ENCODE measurements at regions not wholly inside any gene's neighbourhood (a gene's known extent, or its start where the extent isn't known, plus 50 kb on each side); places are given as distances from the start of the nearest gene placed in this dataset.

DNA sequence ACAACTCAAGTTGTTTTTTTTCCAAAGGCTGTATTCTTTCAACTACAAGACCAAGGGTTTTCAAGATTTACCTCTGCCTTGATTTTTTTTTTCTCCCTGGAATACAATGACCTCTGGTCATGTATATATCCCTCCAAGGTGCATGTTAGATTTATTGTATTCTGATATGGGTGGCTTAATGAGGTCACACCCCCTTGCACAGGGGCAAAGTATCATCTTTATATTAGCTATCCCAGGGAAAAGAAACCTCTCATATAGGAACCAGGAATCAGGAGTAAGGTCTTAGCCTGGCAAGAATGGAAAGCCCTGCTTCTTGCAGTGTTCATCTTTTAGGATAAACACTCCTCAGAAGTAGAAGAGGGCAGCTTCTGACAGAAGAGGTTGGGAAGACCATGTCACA, 516.9 kb upstream of the TENM4 start:
- DNase-seq (ENCODE audit: low read depth in 1 of 2, low spot score in 2 of 2), result no peak
- POLR2A ChIA-PET (ENCODE audit: partially characterized antibody), result no interaction called here
- H3K4me1 ChIP-seq (replicated peaks in 1 of 4; ENCODE audit: control insufficient read depth in 3 of 4, insufficient read depth in 4 of 4, low read length in 3 of 4), result no peaks in the 10 kb centered on the region
- H4K8ac ChIP-seq (ENCODE audit: extremely low read depth, insufficient read depth, low read length), result no peak overlapping the region
- no peak overlapping the region for H3K4me2 ChIP-seq (ENCODE audit: insufficient read depth in 1 of 2, low read depth in 2 of 2, low read length in 2 of 2)
- H3K4ac ChIP-seq (replicated peaks; ENCODE audit: insufficient read length, low read depth, low read length), result no peak overlapping the region
- H4K20me1 ChIP-seq (replicated peaks in 1 of 2; ENCODE audit: control insufficient read depth in 1 of 2, insufficient read depth in 2 of 2, low read length in 2 of 2), result no peaks in the 10 kb centered on the region
- no peaks in the 10 kb centered on the region for H3K36me3 ChIP-seq (ENCODE audit: control insufficient read depth in 2 of 4, insufficient read depth in 4 of 4, low read length in 3 of 4)
- H2BK5ac ChIP-seq (ENCODE audit: low read depth, low read length), result no peak overlapping the region
- H3K18ac ChIP-seq (ENCODE audit: extremely low read depth, low read length), result no peak overlapping the region
- H3K14ac ChIP-seq (ENCODE audit: insufficient read length), result no peak overlapping the region
- peaks cover 4 to 6% of the 10 kb centered on the region in 2 experiments; a peak in 2 of 4 replicates for H3K9me3 ChIP-seq (ENCODE audit: insufficient read depth in 2 of 2, low read depth in 1 of 2, low read length in 1 of 2)
- FAIRE-seq, result no peak
- no peaks in the 10 kb centered on the region for H3K27me3 ChIP-seq (replicated peaks in 1 of 4; ENCODE audit: control insufficient read depth in 3 of 4, extremely low read depth in 1 of 4, insufficient read depth in 3 of 4, low read length in 3 of 4)
- no peak overlapping the region for H4K91ac ChIP-seq (replicated peaks; ENCODE audit: insufficient read length, low read length)
- no peak overlapping the region for H3K23ac ChIP-seq (ENCODE audit: insufficient read length)
- H2BK12ac ChIP-seq (ENCODE audit: low read depth, low read length), result no peak overlapping the region
- H2AFZ ChIP-seq (ENCODE audit: low read length), result no peak overlapping the region
- CTCF ChIA-PET (ENCODE audit: partially characterized antibody), result no interaction called here
- H2AK5ac ChIP-seq (ENCODE audit: low read depth, low read length), result no peak overlapping the region
- H2BK15ac ChIP-seq (ENCODE audit: low read length), result no peak overlapping the region
- TF ChIP-seq SP1 (IDR thresholded peaks at IDR 0.05; ENCODE audit: low read depth, low read length), result no peak
- no peak for TF ChIP-seq RBBP5 (IDR thresholded peaks at IDR 0.05; ENCODE audit: borderline replicate concordance, low read depth, low read length)
- no peak for TF ChIP-seq CEBPB (IDR thresholded peaks at IDR 0.05; ENCODE audit: low read depth, low read length)
- TF ChIP-seq POU5F1 (IDR thresholded peaks at IDR 0.05; ENCODE audit: low read depth, low read length), result no peak
- TF ChIP-seq ZNF274 (IDR thresholded peaks at IDR 0.05; ENCODE audit: borderline replicate concordance, extremely low read depth, low read length), result no peak
- no peak for TF ChIP-seq MAFK (IDR thresholded peaks at IDR 0.05; ENCODE audit: low read depth, low read length)
- TF ChIP-seq CREB1 (IDR thresholded peaks at IDR 0.05), result no peak
- no peak for TF ChIP-seq EZH2 (IDR thresholded peaks at IDR 0.05; ENCODE audit: low read depth, low read length, severe bottlenecking)
- no peak for TF ChIP-seq RFX5 (IDR thresholded peaks at IDR 0.05; ENCODE audit: borderline replicate concordance, low read depth, low read length)
- TF ChIP-seq USF2 (IDR thresholded peaks at IDR 0.05; ENCODE audit: low read length), result no peak
- TF ChIP-seq SP4 (IDR thresholded peaks at IDR 0.05; ENCODE audit: low read length), result no peak
- TF ChIP-seq SIX5 (IDR thresholded peaks at IDR 0.05; ENCODE audit: low read depth, low read length), result no peak
- no peak for TF ChIP-seq EGR1 (IDR thresholded peaks at IDR 0.05; ENCODE audit: borderline replicate concordance, low read depth, low read length)
- TF ChIP-seq PHF8 (conservative IDR thresholded peaks at IDR 0.05; ENCODE audit: low read depth, low read length), result no peak
- no peak for TF ChIP-seq JUN (IDR thresholded peaks at IDR 0.05; ENCODE audit: low read depth, low read length)
- TF ChIP-seq YY1 (IDR thresholded peaks at IDR 0.05; ENCODE audit: low read depth, low read length), result no peak
- no peak for TF ChIP-seq HDAC6 (IDR thresholded peaks at IDR 0.05; ENCODE audit: low read depth, low read length)
- no peak overlapping the region for H3K4me3 ChIP-seq (ENCODE audit: extremely low read depth in 1 of 4, insufficient read depth in 2 of 4, low read depth in 3 of 4, low read length in 4 of 4)
- no peak overlapping the region for H3K27ac ChIP-seq (ENCODE audit: low read depth, low read length)
- no peaks in the 10 kb centered on the region for H3K79me2 ChIP-seq (ENCODE audit: control insufficient read depth in 1 of 2, insufficient read depth in 2 of 2, low read length in 2 of 2)
- no peaks in the 10 kb centered on the region for H3K23me2 ChIP-seq (ENCODE audit: low read depth, low read length)
- no peak overlapping the region for H2BK20ac ChIP-seq (ENCODE audit: low read length)
- no peak overlapping the region for H3K9ac ChIP-seq (replicated peaks in 1 of 4; ENCODE audit: extremely low read depth in 1 of 4, low read depth in 3 of 4, low read length in 3 of 4)
- no peak overlapping the region for H3K56ac ChIP-seq (replicated peaks; ENCODE audit: insufficient read length, low read depth, low read length)
- no peak overlapping the region for H4K5ac ChIP-seq (ENCODE audit: insufficient read length, low read depth, low read length)
- no peak overlapping the region for H2BK120ac ChIP-seq (replicated peaks; ENCODE audit: low read depth, low read length)
- H3K79me1 ChIP-seq (ENCODE audit: low read depth, low read length), result no peaks in the 10 kb centered on the region

Measured in H1 (cell line).